ENCODE measurements at regions not wholly inside any gene's neighbourhood (a gene's known extent, or its start where the extent isn't known, plus 50 kb on each side); places are given as distances from the start of the nearest gene placed in this dataset.

DNA sequence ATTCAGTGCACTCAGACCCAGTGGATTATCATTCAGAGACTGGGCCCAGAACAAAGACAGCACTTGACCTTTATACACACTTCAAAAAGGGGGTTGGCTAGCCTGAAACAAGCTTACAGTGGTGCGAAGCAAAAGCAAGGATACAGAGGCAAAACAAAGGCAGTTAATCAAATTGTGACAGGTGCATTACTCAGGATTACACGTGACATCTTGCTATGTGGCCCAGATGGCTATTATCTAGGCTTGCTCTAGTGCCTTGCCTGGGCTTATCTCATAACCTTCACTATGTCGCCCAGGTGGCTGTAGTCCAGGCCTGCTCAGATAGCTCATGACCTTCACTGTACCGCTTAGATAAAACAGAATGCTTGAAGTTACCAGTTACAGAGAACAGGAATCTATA, 1092.1 kb upstream of the PRKX start:
- no peaks in the 10 kb centered on the region for H3K9me3 Mint-ChIP-seq (ENCODE audit: unreplicated experiment)
- DNase-seq (ENCODE audit: low read depth): no peak
- H3K4me3 Mint-ChIP-seq (ENCODE audit: unreplicated experiment): no peak overlapping the region
- Histone ChIP-seq H2AFZ (ENCODE audit: low read depth, low read length) (no peak overlapping the region), H3K9ac (ENCODE audit: low read length) (no peak overlapping the region), H3K4me2 (ENCODE audit: low read length) (no peak overlapping the region), H3K9me3 (ENCODE audit: insufficient read depth, low read depth, low read length) (no peaks in the 10 kb centered on the region), H3K4me1 (ENCODE audit: insufficient read depth, low read length) (no peaks in the 10 kb centered on the region), H4K20me1 (ENCODE audit: insufficient read depth, low read length) (no peaks in the 10 kb centered on the region), H3K27me3 (ENCODE audit: insufficient read depth, low read length) (no peaks in the 10 kb centered on the region), H3K4me3 (ENCODE audit: insufficient read depth, low read depth, low read length) (no peak overlapping the region), H3K79me2 (ENCODE audit: insufficient read depth, low read length) (no peaks in the 10 kb centered on the region), H3K27ac (ENCODE audit: low read depth, low read length) (no peak overlapping the region), H3K36me3 (ENCODE audit: insufficient read depth, low read length) (no peaks in the 10 kb centered on the region)
- H3K4me1 Mint-ChIP-seq (ENCODE audit: low read depth, unreplicated experiment): no peaks in the 10 kb centered on the region
- H3K27me3 Mint-ChIP-seq (ENCODE audit: low read depth, unreplicated experiment): no peaks in the 10 kb centered on the region
- TF ChIP-seq, protein P1, sequence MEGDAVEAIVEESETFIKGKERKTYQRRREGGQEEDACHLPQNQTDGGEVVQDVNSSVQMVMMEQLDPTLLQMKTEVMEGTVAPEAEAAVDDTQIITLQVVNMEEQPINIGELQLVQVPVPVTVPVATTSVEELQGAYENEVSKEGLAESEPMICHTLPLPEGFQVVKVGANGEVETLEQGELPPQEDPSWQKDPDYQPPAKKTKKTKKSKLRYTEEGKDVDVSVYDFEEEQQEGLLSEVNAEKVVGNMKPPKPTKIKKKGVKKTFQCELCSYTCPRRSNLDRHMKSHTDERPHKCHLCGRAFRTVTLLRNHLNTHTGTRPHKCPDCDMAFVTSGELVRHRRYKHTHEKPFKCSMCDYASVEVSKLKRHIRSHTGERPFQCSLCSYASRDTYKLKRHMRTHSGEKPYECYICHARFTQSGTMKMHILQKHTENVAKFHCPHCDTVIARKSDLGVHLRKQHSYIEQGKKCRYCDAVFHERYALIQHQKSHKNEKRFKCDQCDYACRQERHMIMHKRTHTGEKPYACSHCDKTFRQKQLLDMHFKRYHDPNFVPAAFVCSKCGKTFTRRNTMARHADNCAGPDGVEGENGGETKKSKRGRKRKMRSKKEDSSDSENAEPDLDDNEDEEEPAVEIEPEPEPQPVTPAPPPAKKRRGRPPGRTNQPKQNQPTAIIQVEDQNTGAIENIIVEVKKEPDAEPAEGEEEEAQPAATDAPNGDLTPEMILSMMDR (IDR thresholded peaks at IDR 0.05; ENCODE audit: insufficient read depth, low read depth, low read length): no peak
- no peak for TF ChIP-seq EZH2 (IDR thresholded peaks at IDR 0.05; ENCODE audit: insufficient read depth, low read length)
- no peak for FAIRE-seq
- no peaks in the 10 kb centered on the region for H3K36me3 Mint-ChIP-seq (ENCODE audit: low read depth, unreplicated experiment)
- H3K27ac Mint-ChIP-seq (ENCODE audit: unreplicated experiment): no peak overlapping the region

DNA sequence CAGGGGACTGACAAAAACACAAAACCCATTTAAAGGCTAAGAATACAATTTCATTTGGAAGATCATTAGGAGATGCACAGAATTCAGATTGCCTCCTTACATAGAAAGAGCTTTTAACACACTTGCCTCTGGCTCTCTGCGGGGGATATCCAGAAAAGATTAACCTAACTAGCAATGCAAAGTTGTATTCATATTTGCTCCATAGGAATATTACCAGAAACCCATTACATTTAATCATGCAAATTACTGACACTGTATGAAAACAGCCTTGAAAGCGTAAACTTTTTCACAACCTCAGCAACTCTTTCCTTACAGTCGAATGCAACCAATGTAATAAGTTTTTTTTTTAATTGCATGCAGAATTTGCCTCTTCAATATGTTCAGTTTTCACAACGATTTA, 1087.3 kb upstream of the PRKX start:
- Histone ChIP-seq H3K9me3 (ENCODE audit: insufficient read depth, low read depth, low read length) (no peaks in the 10 kb centered on the region), H3K27ac (ENCODE audit: low read depth, low read length) (no peak overlapping the region), H4K20me1 (ENCODE audit: insufficient read depth, low read length) (no peaks in the 10 kb centered on the region), H2AFZ (ENCODE audit: low read depth, low read length) (no peak overlapping the region), H3K36me3 (ENCODE audit: insufficient read depth, low read length) (no peaks in the 10 kb centered on the region), H3K4me3 (ENCODE audit: insufficient read depth, low read depth, low read length) (no peak overlapping the region), H3K27me3 (ENCODE audit: insufficient read depth, low read length) (no peaks in the 10 kb centered on the region), H3K9ac (ENCODE audit: low read length) (no peak overlapping the region), H3K79me2 (ENCODE audit: insufficient read depth, low read length) (no peaks in the 10 kb centered on the region), H3K4me1 (ENCODE audit: insufficient read depth, low read length) (no peaks in the 10 kb centered on the region), H3K4me2 (ENCODE audit: low read length) (no peak overlapping the region)
- no peak for TF ChIP-seq EZH2 (IDR thresholded peaks at IDR 0.05; ENCODE audit: insufficient read depth, low read length)
- TF ChIP-seq, protein P1 (IDR thresholded peaks at IDR 0.05; ENCODE audit: insufficient read depth, low read depth, low read length): no peak
- Mint-ChIP-seq H3K27ac (ENCODE audit: unreplicated experiment) (no peak overlapping the region), H3K4me3 (ENCODE audit: unreplicated experiment) (no peak overlapping the region), H3K36me3 (ENCODE audit: low read depth, unreplicated experiment) (no peaks in the 10 kb centered on the region), H3K9me3 (ENCODE audit: unreplicated experiment) (no peaks in the 10 kb centered on the region), H3K27me3 (ENCODE audit: low read depth, unreplicated experiment) (no peaks in the 10 kb centered on the region), H3K4me1 (ENCODE audit: low read depth, unreplicated experiment) (no peaks in the 10 kb centered on the region)
- no peak for DNase-seq (ENCODE audit: low read depth)
- FAIRE-seq: no peak

GRCh38 chrX:4787971-4788370, 1074.5 kb upstream of the PRKX start:
- no peak overlapping the region for H3K27ac ChIP-seq (ENCODE audit: low read depth, low read length)
- Mint-ChIP-seq H3K4me1 (ENCODE audit: low read depth, unreplicated experiment) (no peaks in the 10 kb centered on the region), H3K27me3 (ENCODE audit: low read depth, unreplicated experiment) (no peaks in the 10 kb centered on the region), H3K4me3 (ENCODE audit: unreplicated experiment) (no peak overlapping the region), H3K36me3 (ENCODE audit: low read depth, unreplicated experiment) (no peaks in the 10 kb centered on the region), H3K27ac (ENCODE audit: unreplicated experiment) (no peak overlapping the region), H3K9me3 (ENCODE audit: unreplicated experiment) (no peaks in the 10 kb centered on the region)
- no peak overlapping the region for H3K4me2 ChIP-seq (ENCODE audit: low read length)
- FAIRE-seq (peak; percentile 5), DNase-seq (ENCODE audit: low read depth) (no peak)
- H3K27me3 ChIP-seq (ENCODE audit: insufficient read depth, low read length): no peaks in the 10 kb centered on the region
- no peaks in the 10 kb centered on the region for H3K9me3 ChIP-seq (ENCODE audit: insufficient read depth, low read depth, low read length)
- no peaks in the 10 kb centered on the region for H4K20me1 ChIP-seq (ENCODE audit: insufficient read depth, low read length)
- no peak overlapping the region for H2AFZ ChIP-seq (ENCODE audit: low read depth, low read length)
- H3K9ac ChIP-seq (ENCODE audit: low read length): no peak overlapping the region
- H3K36me3 ChIP-seq (ENCODE audit: insufficient read depth, low read length): no peaks in the 10 kb centered on the region
- TF ChIP-seq EZH2 (IDR thresholded peaks at IDR 0.05; ENCODE audit: insufficient read depth, low read length): no peak
- TF ChIP-seq, protein P1 (IDR thresholded peaks at IDR 0.05; ENCODE audit: insufficient read depth, low read depth, low read length): no peak
- H3K4me1 ChIP-seq (ENCODE audit: insufficient read depth, low read length): no peaks in the 10 kb centered on the region
- H3K4me3 ChIP-seq (ENCODE audit: insufficient read depth, low read depth, low read length): no peak overlapping the region
- no peaks in the 10 kb centered on the region for H3K79me2 ChIP-seq (ENCODE audit: insufficient read depth, low read length)

Data from astrocyte (in vitro differentiated cells and primary cell).